Neural cell (in vitro differentiated cells): ENCODE measurements at regions not wholly inside any gene's neighbourhood (a gene's known extent, or its start where the extent isn't known, plus 50 kb on each side); places are given as distances from the start of the nearest gene placed in this dataset.

ENCODE experiments used
- H2AFZ ChIP-seq: fragments of 200-600, 300-800 bp; sonication (generic), shearing (Covaris generic); 2 replicates; pipeline ENCODE4 v1.6.0; 2014; ENCODE audit warnings: low read depth, mild to moderate bottlenecking, antibody characterized with exemption, low read length, moderate library complexity
- H3F3A ChIP-seq: fragments of 200-600 bp; shearing (Covaris generic); 2 replicates; pipeline ENCODE4 v1.6.1; 2016; ENCODE audit warnings: mild to moderate bottlenecking, moderate library complexity, mixed read lengths, antibody characterized with exemption, low read length; ENCODE audit not compliant: insufficient read depth, poor library complexity, severe bottlenecking
- H3K27ac ChIP-seq: fragments of 200-600, 300-800 bp; sonication (generic), shearing (Covaris generic); 2 replicates; pipeline ENCODE4 v1.5.1; 2014; ENCODE audit warnings: mild to moderate bottlenecking, low read length, moderate library complexity
- H3K27me3 ChIP-seq: fragments of 300-800, 200-600 bp; sonication (generic), shearing (Covaris generic); 2 replicates; pipeline ENCODE4 v1.6.0; 2014; ENCODE audit warnings: mild to moderate bottlenecking, low read depth, low read length, moderate library complexity; ENCODE audit not compliant: insufficient read depth
- H3K36me3 ChIP-seq: fragments of 300-800, 200-600 bp; sonication (generic), shearing (Covaris generic); 2 replicates; pipeline ENCODE4 v1.5.1; 2014; ENCODE audit warnings: mild to moderate bottlenecking, antibody characterized with exemption, low read length, moderate library complexity; ENCODE audit not compliant: insufficient read depth
- H3K4me2 ChIP-seq: fragments of 300-800, 200-600 bp; sonication (generic), shearing (Covaris generic); 2 replicates; pipeline ENCODE4 v1.6.0; 2014; ENCODE audit warnings: mild to moderate bottlenecking, low read length
- H3K4me3 ChIP-seq: fragments of 300-800, 200-600 bp; sonication (generic), shearing (Covaris generic); 2 replicates; pipeline ENCODE4 v1.5.1; 2014; ENCODE audit warnings: mild to moderate bottlenecking, low read length, moderate library complexity
- H3K79me2 ChIP-seq: fragments of 200-600 bp; shearing (Covaris generic); replicated peaks from 2 replicates; pipeline ENCODE4 v1.6.0; 2014; ENCODE audit warnings: mild to moderate bottlenecking, low read length, moderate library complexity; ENCODE audit not compliant: insufficient read depth
- H3K9ac ChIP-seq: fragments of 300-800, 200-600 bp; sonication (generic), shearing (Covaris generic); 2 replicates; pipeline ENCODE4 v1.6.1; 2016; ENCODE audit warnings: mild to moderate bottlenecking, low read length, mixed read lengths
- H3K9me2 ChIP-seq: fragments of 200-600 bp; shearing (Covaris generic); 2 replicates; pipeline ENCODE4 v1.6.1; 2016; ENCODE audit warnings: mild to moderate bottlenecking, low read length, mixed read lengths; ENCODE audit not compliant: insufficient read depth
- H3K9me3 ChIP-seq: fragments of 200-600, 300-800 bp; sonication (generic), shearing (Covaris generic); 2 replicates; pipeline ENCODE4 v1.6.1; 2016; ENCODE audit warnings: mild to moderate bottlenecking, mixed run types, low read length, moderate library complexity, mixed read lengths
- H4K20me1 ChIP-seq: fragments of 200-600 bp; shearing (Covaris generic); 2 replicates; pipeline ENCODE4 v1.6.1; 2016; ENCODE audit warnings: mild to moderate bottlenecking, mixed run types; ENCODE audit not compliant: insufficient read depth
- CTCF ChIP-seq: fragments of 450-650 bp; IDR thresholded peaks from 2 replicates; pipeline ENCODE4 v1.5.1; 2014; ENCODE audit warnings: antibody characterized with exemption, mild to moderate bottlenecking, moderate library complexity; ENCODE audit not compliant: poor library complexity, severe bottlenecking
- EP300 ChIP-seq: fragments of 450-650 bp; conservative IDR thresholded peaks from 2 replicates; pipeline ENCODE4 v1.6.1; 2014; ENCODE audit warnings: antibody characterized with exemption, mild to moderate bottlenecking, moderate library complexity; ENCODE audit not compliant: poor library complexity, severe bottlenecking
- EZH2 ChIP-seq: fragments of 200-600, 300-800 bp; shearing (Covaris generic), sonication (generic); IDR thresholded peaks from 2 replicates; pipeline ENCODE4 v1.6.1; 2014; ENCODE audit warnings: antibody characterized with exemption, low read length, borderline replicate concordance, mild to moderate bottlenecking; ENCODE audit not compliant: insufficient read depth, poor library complexity, severe bottlenecking
- MXI1 ChIP-seq: fragments of 450-650 bp; conservative IDR thresholded peaks from 2 replicates; pipeline ENCODE4 v1.6.1; 2014; ENCODE audit warnings: antibody characterized with exemption, mild to moderate bottlenecking; ENCODE audit not compliant: poor library complexity, severe bottlenecking
- POLR2AphosphoS5 ChIP-seq: IDR thresholded peaks from 2 replicates; pipeline ENCODE4 v1.6.1; 2012
- RAD21 ChIP-seq: fragments of 450-650 bp; conservative IDR thresholded peaks from 2 replicates; pipeline ENCODE4 v1.6.1; 2014; ENCODE audit warnings: antibody characterized with exemption, mild to moderate bottlenecking, moderate library complexity
- REST ChIP-seq: IDR thresholded peaks from 2 replicates; pipeline ENCODE4 v1.6.1; 2012; ENCODE audit warnings: borderline replicate concordance
- SMC3 ChIP-seq: fragments of 450-650 bp; conservative IDR thresholded peaks from 2 replicates; pipeline ENCODE4 v1.6.1; 2014; ENCODE audit warnings: antibody characterized with exemption, mild to moderate bottlenecking, moderate library complexity; ENCODE audit not compliant: poor library complexity
- TAF1 ChIP-seq: IDR thresholded peaks from 2 replicates; pipeline ENCODE4 v1.6.1; 2012; ENCODE audit warnings: low read depth

GRCh38 chr10:43773736-43774135 is 125.1 kb upstream of the ZNF32 start:
- Histone ChIP-seq H2AFZ (no peak overlapping the region), H3K27me3 (no peaks in the 10 kb centered on the region), H3K9ac (no peak overlapping the region), H3K27ac (no peak overlapping the region), H3K9me2 (no peaks in the 10 kb centered on the region), H3F3A (no peaks in the 10 kb centered on the region), H3K9me3 (no peaks in the 10 kb centered on the region), H3K4me3 (no peak overlapping the region), H4K20me1 (no peaks in the 10 kb centered on the region), H3K36me3 (no peaks in the 10 kb centered on the region), H3K79me2 (no peaks in the 10 kb centered on the region), H3K4me2 (no peak overlapping the region)
- TF ChIP-seq EZH2, result no peak
- no peak for TF ChIP-seq SMC3
- TF ChIP-seq POLR2AphosphoS5, result no peak
- TF ChIP-seq EP300, result no peak
- no peak for TF ChIP-seq CTCF
- TF ChIP-seq TAF1, result no peak
- no peak for TF ChIP-seq MXI1
- TF ChIP-seq RAD21, result no peak
- TF ChIP-seq REST, result no peak

GRCh38 chr10:43772171-43772570 is 123.5 kb upstream of the ZNF32 start:
- no peaks in the 10 kb centered on the region for H4K20me1 ChIP-seq
- no peaks in the 10 kb centered on the region for H3K36me3 ChIP-seq
- no peaks in the 10 kb centered on the region for H3K9me2 ChIP-seq
- no peak overlapping the region for H3K9ac ChIP-seq
- TF ChIP-seq MXI1 (no peak), SMC3 (no peak), RAD21 (no peak), POLR2AphosphoS5 (no peak), TAF1 (no peak), CTCF (no peak), EP300 (no peak), EZH2 (no peak), REST (no peak)
- H3K9me3 ChIP-seq, result no peaks in the 10 kb centered on the region
- no peak overlapping the region for H3K4me2 ChIP-seq
- H3F3A ChIP-seq, result no peaks in the 10 kb centered on the region
- H3K4me3 ChIP-seq, result no peak overlapping the region
- H2AFZ ChIP-seq, result no peak overlapping the region
- H3K27ac ChIP-seq, result no peak overlapping the region
- no peaks in the 10 kb centered on the region for H3K79me2 ChIP-seq
- no peaks in the 10 kb centered on the region for H3K27me3 ChIP-seq
